A549 (cell line): ENCODE measurements at regions not wholly inside any gene's neighbourhood (a gene's known extent, or its start where the extent isn't known, plus 50 kb on each side); places are given as distances from the start of the nearest gene placed in this dataset.

Experiments
- BHLHE40 ChIP-seq: IDR thresholded peaks from 2 replicates; pipeline ENCODE4 v1.6.1; 2012; ENCODE audit warnings: low read depth, low read length, inconsistent platforms
- CTCF ChIP-seq: fragments of >200 bp; sonication (Bioruptor Twin); formaldehyde crosslinking; IDR thresholded peaks from 3 replicates; pipeline ENCODE4 v1.5.1; 2016
- E2F6 ChIP-seq: IDR thresholded peaks from 2 replicates; pipeline ENCODE4 v1.6.1; 2012; ENCODE audit warnings: low read depth, borderline replicate concordance
- ESRRA ChIP-seq: fragments of 150-350 bp; IDR thresholded peaks from 2 replicates; pipeline ENCODE4 v1.6.1; 2014; ENCODE audit warnings: mild to moderate bottlenecking, low read length, borderline replicate concordance
- KDM5A ChIP-seq: fragments of 200-600 bp; sonication (generic); IDR thresholded peaks from 2 replicates; pipeline ENCODE4 v1.6.1; 2016; ENCODE audit warnings: antibody characterized with exemption, mild to moderate bottlenecking
- MAX ChIP-seq: IDR thresholded peaks from 2 replicates; pipeline ENCODE4 v1.6.1; 2012
- NFE2L2 ChIP-seq: fragments of 150-350 bp; conservative IDR thresholded peaks from 2 replicates; pipeline ENCODE4 v1.6.1; 2014; ENCODE audit warnings: low read length
- POLR2AphosphoS2 ChIP-seq: conservative IDR thresholded peaks from 2 replicates; pipeline ENCODE4 v1.6.1; 2012; ENCODE audit warnings: low read length, improper control_type of control experiment, inconsistent platforms
- RNF2 ChIP-seq: fragments of 200-600 bp; sonication (generic); IDR thresholded peaks from 2 replicates; pipeline ENCODE4 v1.6.1; 2016; ENCODE audit warnings: low read depth, mild to moderate bottlenecking, antibody characterized with exemption, moderate library complexity, borderline replicate concordance
- ZC3H11A ChIP-seq: fragments of 450-650 bp; IDR thresholded peaks from 2 replicates; pipeline ENCODE4 v1.6.1; 2014; ENCODE audit warnings: antibody characterized with exemption, mild to moderate bottlenecking

GRCh38 chr13:44088991-44089413 lies 209.3 kb downstream of the LACC1 start:
- TF ChIP-seq CTCF (no peak), BHLHE40 (no peak), ESRRA (no peak), E2F6 (no peak), KDM5A (no peak), MAX (no peak), POLR2AphosphoS2 (no peak), RNF2 (no peak), ZC3H11A (no peak), NFE2L2 (no peak)
